Testis (tissue), 2 donors: ENCODE measurements at regions not wholly inside any gene's neighbourhood (a gene's known extent, or its start where the extent isn't known, plus 50 kb on each side); places are given as distances from the start of the nearest gene placed in this dataset.

Source experiments
- POLR2A ChIP-seq: fragments of 450-650 bp; IDR thresholded peaks from one replicate; pipeline ENCODE4 v1.6.1; 2017; ENCODE audit warnings: antibody characterized with exemption, mild to moderate bottlenecking, moderate library complexity
- TF ChIP-seq, protein P1 (sequence below), 3 experiments: fragments of 450-650 bp in 2 of 3; fragments of 200-600 bp in 1 of 3; sonication (generic) in 1 of 3; IDR thresholded peaks; one replicate each; pipeline ENCODE4 v1.5.1; 2016 to 2019; ENCODE audit warnings: antibody characterized with exemption in 3 of 3, mild to moderate bottlenecking in 2 of 3, moderate library complexity in 1 of 3

DNA sequence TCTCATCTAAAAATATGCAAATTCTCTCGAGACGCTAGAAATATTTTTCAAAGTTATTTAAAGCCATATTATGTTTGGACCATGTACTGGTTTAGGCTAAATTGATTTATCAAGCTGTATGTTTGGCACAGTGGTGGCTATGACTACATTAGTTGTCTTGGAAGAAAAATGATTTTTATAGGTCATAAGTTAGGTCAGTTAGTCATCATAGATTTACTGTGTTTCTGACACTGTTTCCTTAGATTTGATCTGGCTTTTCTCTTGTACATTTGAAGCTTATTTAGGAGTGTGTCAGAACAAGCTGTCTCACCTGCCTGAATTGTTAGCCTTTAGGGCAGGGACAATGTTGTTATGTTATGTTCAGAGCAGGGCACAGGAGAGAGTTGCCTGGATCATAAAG, 161.1 kb upstream of the FBXO33 start:
- TF ChIP-seq, protein P1, sequence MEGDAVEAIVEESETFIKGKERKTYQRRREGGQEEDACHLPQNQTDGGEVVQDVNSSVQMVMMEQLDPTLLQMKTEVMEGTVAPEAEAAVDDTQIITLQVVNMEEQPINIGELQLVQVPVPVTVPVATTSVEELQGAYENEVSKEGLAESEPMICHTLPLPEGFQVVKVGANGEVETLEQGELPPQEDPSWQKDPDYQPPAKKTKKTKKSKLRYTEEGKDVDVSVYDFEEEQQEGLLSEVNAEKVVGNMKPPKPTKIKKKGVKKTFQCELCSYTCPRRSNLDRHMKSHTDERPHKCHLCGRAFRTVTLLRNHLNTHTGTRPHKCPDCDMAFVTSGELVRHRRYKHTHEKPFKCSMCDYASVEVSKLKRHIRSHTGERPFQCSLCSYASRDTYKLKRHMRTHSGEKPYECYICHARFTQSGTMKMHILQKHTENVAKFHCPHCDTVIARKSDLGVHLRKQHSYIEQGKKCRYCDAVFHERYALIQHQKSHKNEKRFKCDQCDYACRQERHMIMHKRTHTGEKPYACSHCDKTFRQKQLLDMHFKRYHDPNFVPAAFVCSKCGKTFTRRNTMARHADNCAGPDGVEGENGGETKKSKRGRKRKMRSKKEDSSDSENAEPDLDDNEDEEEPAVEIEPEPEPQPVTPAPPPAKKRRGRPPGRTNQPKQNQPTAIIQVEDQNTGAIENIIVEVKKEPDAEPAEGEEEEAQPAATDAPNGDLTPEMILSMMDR (IDR thresholded peaks at IDR 0.05), result no peak
- no peak for TF ChIP-seq POLR2A
